A673 (cell line): ENCODE measurements at regions not wholly inside any gene's neighbourhood (a gene's known extent, or its start where the extent isn't known, plus 50 kb on each side); places are given as distances from the start of the nearest gene placed in this dataset.
A peak's percentile ranks its signal among the peaks of the same experiment; 100 is the strongest.

Source experiments
- BruUV-seq: library from RNA; stranded (reverse); fragments of 400-500 nt; replicated peaks from 2 replicates; lab custom pipeline; 2021; lab: Mats Ljungman, UMichigan
- CTCF ChIA-PET: fragments of 300-600 bp; sonication (Branson Sonifier 250); formaldehyde crosslinking; loops from one replicate; lab custom pipeline; 2022; ENCODE audit warnings: antibody characterized with exemption; lab: Charles Lee
- POLR2A ChIA-PET: fragments of 300-600 bp; sonication (Branson Sonifier 250); formaldehyde crosslinking; loops from one replicate; lab custom pipeline; 2022; ENCODE audit warnings: antibody characterized with exemption; ENCODE audit not compliant: low non-redundant PET; lab: Charles Lee
- DNase-seq: peaks from one replicate; pipeline ENCODE4 v3.0.0-alpha.2; 2015; ENCODE audit warnings: low spot score
- H3K27ac ChIP-seq: fragments of 200-600 bp; sonication (generic); 2 replicates; pipeline ENCODE4 v1.5.1; 2016; ENCODE audit warnings: mixed run types, low read depth, mild to moderate bottlenecking, mixed read lengths, antibody characterized with exemption, low read length; ENCODE audit not compliant: poor library complexity, severe bottlenecking
- H3K27me3 ChIP-seq: fragments of 200-600 bp; sonication (generic); replicated peaks from 2 replicates; pipeline ENCODE4 v1.6.1; 2017; ENCODE audit warnings: mixed run types, low read depth, mild to moderate bottlenecking, mixed read lengths, antibody characterized with exemption, low read length; ENCODE audit not compliant: insufficient read depth, poor library complexity
- H3K36me3 ChIP-seq: fragments of 200-600 bp; sonication (generic); 2 replicates; pipeline ENCODE4 v1.6.1; 2016; ENCODE audit warnings: mixed run types, mild to moderate bottlenecking, mixed read lengths, antibody characterized with exemption, low read length; ENCODE audit not compliant: insufficient read depth, poor library complexity, severe bottlenecking
- H3K4me1 ChIP-seq: fragments of 200-600 bp; sonication (generic); 2 replicates; pipeline ENCODE4 v1.6.1; 2017; ENCODE audit warnings: mixed run types, mild to moderate bottlenecking, mixed read lengths, antibody characterized with exemption, low read length; ENCODE audit not compliant: insufficient read depth, poor library complexity, severe bottlenecking
- H3K4me3 ChIP-seq: fragments of 200-600 bp; sonication (generic); 2 replicates; pipeline ENCODE4 v1.5.1; 2016; ENCODE audit warnings: low read depth, mixed run types, mild to moderate bottlenecking, mixed read lengths, low read length; ENCODE audit not compliant: poor library complexity, severe bottlenecking
- H3K9me3 ChIP-seq: fragments of 200-600 bp; sonication (generic); 2 replicates; pipeline ENCODE4 v1.6.1; 2016; ENCODE audit warnings: mixed run types, low read depth, mild to moderate bottlenecking, mixed read lengths, antibody characterized with exemption, low read length; ENCODE audit not compliant: poor library complexity, severe bottlenecking
- EZH2 ChIP-seq: fragments of 200-600 bp; sonication (generic); IDR thresholded peaks from 2 replicates; pipeline ENCODE4 v1.6.1; 2017; ENCODE audit warnings: borderline replicate concordance, low read depth, mild to moderate bottlenecking, mixed read lengths, antibody characterized with exemption, low read length; ENCODE audit not compliant: poor library complexity, severe bottlenecking
- intact Hi-C: fragments of 100-400 bp; cut with micrococcal nuclease; formaldehyde crosslinking; loops from one replicate; pipeline ENCODE4 v1.10.0; 2022; ENCODE audit not compliant: unreplicated experiment
- TF ChIP-seq, protein P1 (sequence below): fragments of 300-800, 200-600 bp; sonication (generic); conservative IDR thresholded peaks from 2 replicates; pipeline ENCODE4 v1.5.1; 2017; ENCODE audit warnings: low read depth, mild to moderate bottlenecking, antibody characterized with exemption, low read length, moderate library complexity, mixed read lengths

DNA sequence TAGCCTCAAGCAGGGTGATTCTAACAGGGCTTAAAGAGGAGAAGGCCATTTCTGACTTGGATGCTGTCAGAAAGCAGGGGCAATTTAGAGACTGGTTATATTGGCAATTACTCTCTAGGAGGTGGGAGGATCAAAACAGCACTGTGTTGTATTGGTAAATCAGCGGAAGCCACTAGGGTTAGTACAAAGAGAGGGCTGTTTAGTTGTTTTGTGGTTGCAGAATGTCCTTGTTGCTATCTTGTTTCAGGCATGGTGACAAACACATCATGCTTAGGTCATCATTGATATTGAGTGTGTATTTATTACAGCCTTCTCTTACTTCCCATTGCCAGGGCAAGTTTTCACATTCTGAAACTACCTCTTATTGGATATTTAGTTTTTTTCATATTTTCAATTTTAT lies 165.3 kb downstream of the TAF11L14 start:
- Histone ChIP-seq H3K27me3 (no peaks in the 10 kb centered on the region), H3K36me3 (no peaks in the 10 kb centered on the region), H3K9me3 (no peaks in the 10 kb centered on the region), H3K4me3 (no peak overlapping the region), H3K4me1 (peaks cover 29% of the 10 kb centered on the region), H3K27ac (no peak overlapping the region)
- POLR2A ChIA-PET: no interaction called here
- TF ChIP-seq EZH2: no peak
- TF ChIP-seq, protein P1, sequence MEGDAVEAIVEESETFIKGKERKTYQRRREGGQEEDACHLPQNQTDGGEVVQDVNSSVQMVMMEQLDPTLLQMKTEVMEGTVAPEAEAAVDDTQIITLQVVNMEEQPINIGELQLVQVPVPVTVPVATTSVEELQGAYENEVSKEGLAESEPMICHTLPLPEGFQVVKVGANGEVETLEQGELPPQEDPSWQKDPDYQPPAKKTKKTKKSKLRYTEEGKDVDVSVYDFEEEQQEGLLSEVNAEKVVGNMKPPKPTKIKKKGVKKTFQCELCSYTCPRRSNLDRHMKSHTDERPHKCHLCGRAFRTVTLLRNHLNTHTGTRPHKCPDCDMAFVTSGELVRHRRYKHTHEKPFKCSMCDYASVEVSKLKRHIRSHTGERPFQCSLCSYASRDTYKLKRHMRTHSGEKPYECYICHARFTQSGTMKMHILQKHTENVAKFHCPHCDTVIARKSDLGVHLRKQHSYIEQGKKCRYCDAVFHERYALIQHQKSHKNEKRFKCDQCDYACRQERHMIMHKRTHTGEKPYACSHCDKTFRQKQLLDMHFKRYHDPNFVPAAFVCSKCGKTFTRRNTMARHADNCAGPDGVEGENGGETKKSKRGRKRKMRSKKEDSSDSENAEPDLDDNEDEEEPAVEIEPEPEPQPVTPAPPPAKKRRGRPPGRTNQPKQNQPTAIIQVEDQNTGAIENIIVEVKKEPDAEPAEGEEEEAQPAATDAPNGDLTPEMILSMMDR: no peak
- CTCF ChIA-PET: no interaction called here
- intact Hi-C loops: no loop called here
- no TSS peak for BruUV-seq
- DNase-seq: no peak

DNA sequence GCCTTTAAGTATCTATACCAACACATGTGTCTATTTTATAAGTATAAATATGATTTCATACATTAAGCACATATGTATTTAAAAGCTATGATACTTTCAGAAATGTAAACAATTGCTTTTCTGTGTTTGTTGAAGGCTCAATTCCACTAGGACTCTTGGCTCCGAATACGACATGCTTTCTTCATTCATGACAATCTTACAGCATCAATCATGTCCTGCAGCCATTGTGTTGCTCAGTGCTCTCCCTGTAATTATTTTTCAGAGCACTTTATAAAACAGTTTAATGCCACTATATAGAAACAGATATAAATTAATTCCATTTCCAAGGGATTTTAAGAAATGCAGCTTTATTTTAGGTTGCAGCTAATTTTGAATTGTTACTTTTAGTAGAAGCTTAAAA lies 167.3 kb downstream of the TAF11L14 start:
- BruUV-seq: no TSS peak
- CTCF ChIA-PET: no interaction called here
- intact Hi-C loops: no loop called here
- no peaks in the 10 kb centered on the region for H3K9me3 ChIP-seq
- H3K36me3 ChIP-seq: no peaks in the 10 kb centered on the region
- no peak overlapping the region for H3K4me3 ChIP-seq
- peaks cover 47% of the 10 kb centered on the region for H3K4me1 ChIP-seq
- no peak overlapping the region for H3K27ac ChIP-seq
- POLR2A ChIA-PET: no interaction called here
- DNase-seq: no peak
- no peaks in the 10 kb centered on the region for H3K27me3 ChIP-seq
- TF ChIP-seq EZH2: no peak
- TF ChIP-seq, protein P1: no peak

DNA sequence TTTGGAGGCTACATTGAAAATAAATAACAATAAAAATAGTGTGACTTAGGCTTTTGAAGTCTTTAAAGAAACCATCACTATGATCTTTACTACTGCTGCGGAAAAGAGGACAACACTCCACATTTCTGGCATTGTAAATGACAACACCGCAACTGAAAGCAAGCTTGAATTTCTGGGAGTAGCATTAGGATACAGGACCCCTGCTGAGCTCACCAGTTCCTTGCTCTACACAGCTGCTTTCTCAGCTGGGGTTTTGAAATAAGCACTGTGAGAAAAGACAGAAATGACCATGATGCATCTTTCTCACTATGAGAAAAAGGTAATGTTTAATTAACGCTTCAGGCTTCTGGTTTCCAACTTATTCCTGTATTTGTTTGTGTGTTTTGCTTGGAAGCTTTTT lies 168.0 kb downstream of the TAF11L14 start:
- CTCF ChIA-PET: no interaction called here
- BruUV-seq: no TSS peak
- no peak for TF ChIP-seq EZH2
- TF ChIP-seq, protein P1: no peak
- intact Hi-C loops: no loop called here
- Histone ChIP-seq H3K36me3 (no peaks in the 10 kb centered on the region), H3K4me3 (no peak overlapping the region), H3K27ac (no peak overlapping the region), H3K4me1 (peaks cover 49% of the 10 kb centered on the region), H3K9me3 (no peaks in the 10 kb centered on the region), H3K27me3 (no peaks in the 10 kb centered on the region)
- peak; percentile 55 for DNase-seq
- POLR2A ChIA-PET: no interaction called here
